ENCODE measurements at regions not wholly inside any gene's neighbourhood (a gene's known extent, or its start where the extent isn't known, plus 50 kb on each side); places are given as distances from the start of the nearest gene placed in this dataset.
"Not testable (repeated sequence)": the region's sequence is repeated elsewhere in the genome, so short reads cannot be mapped to it uniquely, and the experiment has no call there.

- DNase-seq; H3K9me3 ChIP-seq; intact Hi-C loops (cut with DNase I): not testable (repeated sequence)
Measured at GRCh38 chr2:88802026-88802425, 110.6 kb downstream of the RPIA start.

GRCh38 chr2:88807237-88807962 lies 115.9 kb downstream of the RPIA start:
- no peaks in the 10 kb centered on the region for H3K4me1 ChIP-seq
- no peak for TF ChIP-seq CTCF (IDR thresholded peaks at IDR 0.05)
- no peaks in the 10 kb centered on the region for H3K27me3 ChIP-seq
- H3K9me3 ChIP-seq = no peaks in the 10 kb centered on the region
- intact Hi-C loops (cut with DNase I) = no loop called here
- no peak overlapping the region for H3K9ac ChIP-seq (ENCODE audit: low read depth in 2 of 2, low read length in 2 of 2)
- no peaks in the 10 kb centered on the region for H3K36me3 ChIP-seq
- DNase-seq = no peak
- no peak overlapping the region for H3K4me3 ChIP-seq
- no peak overlapping the region for H3K27ac ChIP-seq

More at GRCh38 chr2:88802026-88802425, 110.6 kb downstream of the RPIA start:
- not testable (repeated sequence) for H3K36me3 ChIP-seq; H3K27me3 ChIP-seq; H3K27ac ChIP-seq; H3K4me1 ChIP-seq; H3K9ac ChIP-seq (ENCODE audit: low read depth in 2 of 2, low read length in 2 of 2); H3K4me3 ChIP-seq

GRCh38 chr2:88808083-88808482 lies 116.6 kb downstream of the RPIA start:
- Histone ChIP-seq H3K27me3 (no peaks in the 10 kb centered on the region), H3K9me3 (no peaks in the 10 kb centered on the region), H3K9ac (ENCODE audit: low read depth in 2 of 2, low read length in 2 of 2) (no peak overlapping the region), H3K4me3 (no peak overlapping the region), H3K27ac (no peak overlapping the region), H3K36me3 (no peaks in the 10 kb centered on the region), H3K4me1 (no peaks in the 10 kb centered on the region)
- DNase-seq = no peak
- intact Hi-C loops (cut with DNase I) = no loop called here
- no peak for TF ChIP-seq CTCF (IDR thresholded peaks at IDR 0.05)

DNA sequence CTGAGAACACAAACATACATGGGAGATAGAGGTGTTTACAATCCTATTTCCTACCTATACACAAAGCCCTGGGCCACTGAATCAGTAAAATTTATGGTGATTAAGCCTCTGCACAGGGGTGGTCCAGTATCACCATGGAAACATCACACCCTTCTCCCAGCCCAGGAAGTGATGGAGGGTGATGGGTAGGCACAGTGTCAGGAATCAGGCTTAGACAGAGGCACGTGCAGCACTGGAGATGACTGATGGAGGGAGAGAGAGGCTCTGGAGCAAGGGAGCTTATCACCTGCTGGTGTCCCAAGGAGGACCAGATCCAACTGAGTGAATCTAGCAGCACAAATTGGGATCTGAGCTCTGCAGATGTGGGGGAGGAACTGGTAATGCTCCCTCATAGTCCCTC lies 117.2 kb downstream of the RPIA start:
- intact Hi-C loops (cut with DNase I) = no loop called here
- H3K4me3 ChIP-seq = no peak overlapping the region
- no peaks in the 10 kb centered on the region for H3K4me1 ChIP-seq

GRCh38 chr2:88809216-88809615 lies 117.7 kb downstream of the RPIA start:
- no peaks in the 10 kb centered on the region for H3K36me3 ChIP-seq
- H3K4me3 ChIP-seq = no peak overlapping the region
- intact Hi-C loops (cut with DNase I) = no loop called here
- no peaks in the 10 kb centered on the region for H3K4me1 ChIP-seq
- no peak for DNase-seq
- H3K9ac ChIP-seq (ENCODE audit: low read depth in 2 of 2, low read length in 2 of 2) = no peak overlapping the region
- no peak for TF ChIP-seq CTCF (IDR thresholded peaks at IDR 0.05)
- H3K27ac ChIP-seq = no peak overlapping the region
- no peaks in the 10 kb centered on the region for H3K27me3 ChIP-seq
- H3K9me3 ChIP-seq = no peaks in the 10 kb centered on the region

More for the DNA sequence above, 117.2 kb downstream of the RPIA start:
- no peak overlapping the region for H3K9ac ChIP-seq (ENCODE audit: low read depth in 2 of 2, low read length in 2 of 2)
- no peaks in the 10 kb centered on the region for H3K36me3 ChIP-seq
- H3K9me3 ChIP-seq = no peaks in the 10 kb centered on the region
- no peak for TF ChIP-seq CTCF (IDR thresholded peaks at IDR 0.05)
- H3K27ac ChIP-seq = no peak overlapping the region
- no peak for DNase-seq
- H3K27me3 ChIP-seq = no peaks in the 10 kb centered on the region

DNA sequence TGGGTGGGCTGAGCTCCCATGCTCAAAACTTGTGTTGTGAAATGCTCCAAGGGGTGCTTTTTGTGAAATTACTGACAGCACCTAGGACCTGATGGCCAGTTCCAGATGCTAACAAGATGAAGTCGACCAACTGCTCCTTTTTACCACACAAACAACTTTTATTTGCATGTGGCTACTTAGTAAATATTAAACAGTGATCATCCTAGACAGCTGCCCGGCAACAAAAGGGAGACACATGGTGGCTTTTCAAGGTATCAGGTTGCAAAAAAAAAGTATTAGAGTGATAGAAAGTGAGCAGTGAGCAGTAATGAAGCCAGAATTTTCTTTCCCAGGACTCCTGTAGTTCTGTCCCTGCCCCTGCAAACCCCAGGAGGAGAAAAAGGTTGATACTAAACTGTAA lies 118.5 kb downstream of the RPIA start:
- intact Hi-C loops (cut with DNase I) = no loop called here
- Histone ChIP-seq H3K27me3 (no peaks in the 10 kb centered on the region), H3K9me3 (no peaks in the 10 kb centered on the region), H3K4me1 (no peaks in the 10 kb centered on the region), H3K9ac (ENCODE audit: low read depth in 2 of 2, low read length in 2 of 2) (no peak overlapping the region), H3K36me3 (no peaks in the 10 kb centered on the region), H3K4me3 (no peak overlapping the region), H3K27ac (no peak overlapping the region)
- TF ChIP-seq CTCF (IDR thresholded peaks at IDR 0.05) = no peak
- DNase-seq = no peak
